MM.1S (cell line): ENCODE measurements at regions not wholly inside any gene's neighbourhood (a gene's known extent, or its start where the extent isn't known, plus 50 kb on each side); places are given as distances from the start of the nearest gene placed in this dataset.

Experiments
- DNase-seq: peaks from one replicate; pipeline ENCODE4 v3.0.0-alpha.2; 2015
- H2AFZ ChIP-seq: fragments of 300-600 bp; sonication (generic); 2 replicates; pipeline ENCODE4 v1.6.0; 2016; ENCODE audit warnings: antibody characterized with exemption, low read length
- H3F3A ChIP-seq: fragments of 300-600 bp; sonication (generic); 2 replicates; pipeline ENCODE4 v1.6.1; 2016; ENCODE audit warnings: mild to moderate bottlenecking, antibody characterized with exemption, low read length, moderate library complexity, mixed read lengths; ENCODE audit not compliant: insufficient read depth
- H3K27ac ChIP-seq: fragments of 300-600 bp; sonication (generic); 2 replicates; pipeline ENCODE4 v1.5.1; 2016; ENCODE audit warnings: mild to moderate bottlenecking, low read length
- H3K27me3 ChIP-seq: fragments of 300-600 bp; sonication (generic); replicated peaks from 2 replicates; pipeline ENCODE4 v1.6.0; 2016; ENCODE audit warnings: low read length; ENCODE audit not compliant: insufficient read depth
- H3K36me3 ChIP-seq: fragments of 300-600 bp; sonication (generic); replicated peaks from 2 replicates; pipeline ENCODE4 v1.6.1; 2016; ENCODE audit warnings: mild to moderate bottlenecking, low read length, mixed read lengths; ENCODE audit not compliant: insufficient read depth
- H3K4me1 ChIP-seq: fragments of 300-600 bp; sonication (generic); 2 replicates; pipeline ENCODE4 v1.6.1; 2016; ENCODE audit warnings: low read length, mixed read lengths
- H3K4me2 ChIP-seq: fragments of 300-600 bp; sonication (generic); 2 replicates; pipeline ENCODE4 v1.6.0; 2016; ENCODE audit warnings: low read depth, low read length
- H3K4me3 ChIP-seq: fragments of 300-600 bp; sonication (generic); 2 replicates; pipeline ENCODE4 v1.5.1; 2016; ENCODE audit warnings: low read length, mixed read lengths
- H3K79me2 ChIP-seq: fragments of 300-600 bp; sonication (generic); 2 replicates; pipeline ENCODE4 v1.6.1; 2016; ENCODE audit warnings: mixed run types, low read length, mixed read lengths
- H3K9ac ChIP-seq: fragments of 300-600 bp; sonication (generic); 2 replicates; pipeline ENCODE4 v1.6.1; 2016; ENCODE audit warnings: low read length, mixed read lengths
- H3K9me2 ChIP-seq: fragments of 300-600 bp; sonication (generic); replicated peaks from 2 replicates; pipeline ENCODE4 v1.6.1; 2016; ENCODE audit warnings: mild to moderate bottlenecking, low read length, mixed read lengths; ENCODE audit not compliant: insufficient read depth
- H3K9me3 ChIP-seq: fragments of 300-600 bp; sonication (generic); replicated peaks from 2 replicates; pipeline ENCODE4 v1.6.1; 2016; ENCODE audit warnings: mild to moderate bottlenecking, low read length, mixed read lengths; ENCODE audit not compliant: insufficient read depth
- H4K20me1 ChIP-seq: fragments of 300-600 bp; sonication (generic); 2 replicates; pipeline ENCODE4 v1.6.1; 2016; ENCODE audit warnings: mild to moderate bottlenecking, low read length, moderate library complexity, mixed read lengths; ENCODE audit not compliant: insufficient read depth
- EZH2 ChIP-seq: fragments of 300-600 bp; sonication (generic); optimal IDR thresholded peaks from 2 replicates; pipeline ENCODE3; 2017; ENCODE audit warnings: low read depth, mild to moderate bottlenecking, antibody characterized with exemption, low read length, mixed read lengths
- EZH2phosphoT487 ChIP-seq: fragments of 300-600 bp; sonication (generic); IDR thresholded peaks from 2 replicates; pipeline ENCODE4 v1.6.1; 2018; ENCODE audit warnings: antibody characterized with exemption, low read length
- TF ChIP-seq, protein P1 (sequence below): fragments of 300-600 bp; sonication (generic); IDR thresholded peaks from 2 replicates; pipeline ENCODE4 v1.5.1; 2016; ENCODE audit warnings: antibody characterized with exemption, low read length, mixed read lengths

DNA sequence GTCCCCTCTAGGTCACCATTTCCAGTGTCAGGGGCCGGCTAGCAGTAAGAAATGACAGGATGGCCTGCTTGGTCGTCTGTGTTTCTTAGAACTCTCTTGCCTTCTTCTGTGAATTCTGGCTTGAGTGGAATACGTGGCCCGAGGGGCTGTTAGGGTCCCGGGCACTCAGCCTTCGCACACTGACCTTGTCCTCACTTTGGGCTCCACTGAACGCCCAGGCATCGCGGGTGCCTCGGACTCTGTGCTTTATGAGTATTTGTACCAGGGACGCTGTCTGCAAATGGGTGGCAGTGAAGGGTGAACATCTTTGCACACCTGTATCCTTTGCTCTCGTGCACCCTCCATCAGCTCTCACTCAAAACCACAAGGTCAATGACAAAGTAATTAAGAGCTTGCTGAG, 123.4 kb upstream of the ANO1 start:
- Histone ChIP-seq H3K4me2 (no peak overlapping the region), H3K27me3 (peaks cover 91% of the 10 kb centered on the region), H3F3A (no peaks in the 10 kb centered on the region), H2AFZ (no peak overlapping the region), H3K9me3 (no peaks in the 10 kb centered on the region), H3K27ac (no peak overlapping the region), H3K9me2 (no peaks in the 10 kb centered on the region), H3K4me3 (no peak overlapping the region), H3K36me3 (no peaks in the 10 kb centered on the region), H3K9ac (no peak overlapping the region), H3K4me1 (no peaks in the 10 kb centered on the region), H3K79me2 (no peaks in the 10 kb centered on the region), H4K20me1 (no peaks in the 10 kb centered on the region)
- TF ChIP-seq, protein P1, sequence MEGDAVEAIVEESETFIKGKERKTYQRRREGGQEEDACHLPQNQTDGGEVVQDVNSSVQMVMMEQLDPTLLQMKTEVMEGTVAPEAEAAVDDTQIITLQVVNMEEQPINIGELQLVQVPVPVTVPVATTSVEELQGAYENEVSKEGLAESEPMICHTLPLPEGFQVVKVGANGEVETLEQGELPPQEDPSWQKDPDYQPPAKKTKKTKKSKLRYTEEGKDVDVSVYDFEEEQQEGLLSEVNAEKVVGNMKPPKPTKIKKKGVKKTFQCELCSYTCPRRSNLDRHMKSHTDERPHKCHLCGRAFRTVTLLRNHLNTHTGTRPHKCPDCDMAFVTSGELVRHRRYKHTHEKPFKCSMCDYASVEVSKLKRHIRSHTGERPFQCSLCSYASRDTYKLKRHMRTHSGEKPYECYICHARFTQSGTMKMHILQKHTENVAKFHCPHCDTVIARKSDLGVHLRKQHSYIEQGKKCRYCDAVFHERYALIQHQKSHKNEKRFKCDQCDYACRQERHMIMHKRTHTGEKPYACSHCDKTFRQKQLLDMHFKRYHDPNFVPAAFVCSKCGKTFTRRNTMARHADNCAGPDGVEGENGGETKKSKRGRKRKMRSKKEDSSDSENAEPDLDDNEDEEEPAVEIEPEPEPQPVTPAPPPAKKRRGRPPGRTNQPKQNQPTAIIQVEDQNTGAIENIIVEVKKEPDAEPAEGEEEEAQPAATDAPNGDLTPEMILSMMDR, result no peak
- TF ChIP-seq EZH2, result no peak
- no peak for TF ChIP-seq EZH2phosphoT487
- DNase-seq, result no peak

DNA sequence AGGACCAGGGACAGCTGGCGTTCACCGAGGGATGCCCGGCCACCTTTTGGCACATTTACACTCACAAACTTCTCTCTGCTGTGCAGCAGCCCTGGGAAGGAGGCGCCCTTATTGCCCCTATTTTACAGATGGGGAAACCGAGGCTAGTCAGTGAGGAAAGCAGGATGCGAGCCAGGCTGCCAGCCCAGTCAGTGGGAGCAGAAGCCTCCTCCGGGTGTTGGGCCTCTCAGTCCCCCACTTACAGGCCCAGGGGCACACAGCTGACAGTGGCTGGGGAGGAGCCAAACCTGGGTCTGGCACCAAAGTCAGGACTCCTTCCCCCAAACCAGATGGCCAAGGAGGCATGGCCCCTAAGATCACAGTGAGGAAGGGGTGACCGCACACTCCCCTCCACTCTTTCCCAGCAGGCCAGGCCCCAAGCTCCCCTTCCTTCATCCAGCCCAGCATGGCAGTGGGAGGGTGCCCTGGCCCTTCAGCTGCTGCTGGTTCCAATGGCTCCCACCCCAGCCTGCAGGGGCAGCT, 121.4 kb upstream of the ANO1 start:
- Histone ChIP-seq H3K36me3 (no peaks in the 10 kb centered on the region), H3K9me2 (no peaks in the 10 kb centered on the region), H3K4me3 (no peak overlapping the region), H3K27me3 (peaks cover 93% of the 10 kb centered on the region), H3K4me1 (no peaks in the 10 kb centered on the region), H3K4me2 (no peak overlapping the region), H4K20me1 (no peaks in the 10 kb centered on the region), H3K79me2 (no peaks in the 10 kb centered on the region), H3K9ac (no peak overlapping the region), H3K27ac (no peak overlapping the region), H3F3A (no peaks in the 10 kb centered on the region), H3K9me3 (no peaks in the 10 kb centered on the region), H2AFZ (no peak overlapping the region)
- TF ChIP-seq EZH2, result no peak
- TF ChIP-seq EZH2phosphoT487, result no peak
- TF ChIP-seq, protein P1, result no peak
- DNase-seq, result no peak

DNA sequence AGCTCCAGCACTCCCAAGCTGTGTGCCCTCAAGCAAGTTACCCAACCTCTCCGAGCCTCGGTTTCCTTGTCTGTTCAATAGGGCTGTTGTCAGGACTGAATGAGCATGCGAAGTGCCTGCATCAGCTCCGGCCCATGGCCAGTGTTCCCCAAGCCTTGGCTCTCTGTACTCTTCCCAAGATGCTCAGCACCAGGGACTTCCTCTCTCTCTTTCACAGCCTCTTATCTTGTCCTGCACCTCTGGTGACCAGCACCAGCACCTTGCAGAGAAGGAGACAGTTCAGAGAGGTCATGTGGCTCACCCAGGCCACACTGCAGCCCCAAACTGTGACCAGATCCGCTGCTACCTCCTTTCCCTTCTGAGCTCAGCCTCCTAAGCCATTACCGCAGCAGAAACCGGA, 120.3 kb upstream of the ANO1 start:
- no peaks in the 10 kb centered on the region for H3K9me2 ChIP-seq
- H3K9ac ChIP-seq, result no peak overlapping the region
- no peak overlapping the region for H2AFZ ChIP-seq
- H4K20me1 ChIP-seq, result no peaks in the 10 kb centered on the region
- H3K9me3 ChIP-seq, result no peaks in the 10 kb centered on the region
- H3K27me3 ChIP-seq, result peaks cover 95% of the 10 kb centered on the region
- no peak for DNase-seq
- TF ChIP-seq EZH2, result peak; percentile 26
- TF ChIP-seq, protein P1, result no peak
- TF ChIP-seq EZH2phosphoT487, result no peak
- H3F3A ChIP-seq, result no peaks in the 10 kb centered on the region
- no peak overlapping the region for H3K4me3 ChIP-seq
- no peaks in the 10 kb centered on the region for H3K4me1 ChIP-seq
- no peak overlapping the region for H3K27ac ChIP-seq
- H3K4me2 ChIP-seq, result no peak overlapping the region
- no peaks in the 10 kb centered on the region for H3K36me3 ChIP-seq
- no peaks in the 10 kb centered on the region for H3K79me2 ChIP-seq
